ENCODE measurements at regions not wholly inside any gene's neighbourhood (a gene's known extent, or its start where the extent isn't known, plus 50 kb on each side); places are given as distances from the start of the nearest gene placed in this dataset.

DNA sequence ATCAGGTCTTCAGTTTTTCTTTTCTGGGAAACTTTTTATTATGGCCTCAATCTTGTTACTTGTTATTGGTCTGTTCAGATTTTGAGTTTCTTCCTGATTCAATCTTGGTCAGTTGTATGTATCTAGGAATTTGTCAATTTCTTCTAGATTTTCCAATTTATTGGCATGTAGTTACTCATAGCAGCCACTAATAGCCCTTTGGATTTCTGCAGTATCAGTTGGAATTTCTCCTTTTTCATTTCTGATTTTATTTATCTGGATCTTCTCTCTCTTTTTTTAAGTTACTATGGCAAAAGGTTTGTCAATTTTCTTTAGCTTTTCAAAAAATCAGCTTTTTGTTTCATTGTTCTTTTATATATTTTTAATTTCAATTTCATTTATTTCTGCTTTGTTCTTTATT is 419.6 kb upstream of the KIRREL3 start:
- no peaks in the 10 kb centered on the region for H3K27me3 ChIP-seq (ENCODE audit: control insufficient read depth, insufficient read depth, low read length, poor library complexity, severe bottlenecking)
- no peaks in the 10 kb centered on the region for H3K36me3 Mint-ChIP-seq (ENCODE audit: low read depth)
- H3K4me1 ChIP-seq (ENCODE audit: control insufficient read depth, insufficient read depth, low read length) = no peaks in the 10 kb centered on the region
- TF ChIP-seq, protein P1, sequence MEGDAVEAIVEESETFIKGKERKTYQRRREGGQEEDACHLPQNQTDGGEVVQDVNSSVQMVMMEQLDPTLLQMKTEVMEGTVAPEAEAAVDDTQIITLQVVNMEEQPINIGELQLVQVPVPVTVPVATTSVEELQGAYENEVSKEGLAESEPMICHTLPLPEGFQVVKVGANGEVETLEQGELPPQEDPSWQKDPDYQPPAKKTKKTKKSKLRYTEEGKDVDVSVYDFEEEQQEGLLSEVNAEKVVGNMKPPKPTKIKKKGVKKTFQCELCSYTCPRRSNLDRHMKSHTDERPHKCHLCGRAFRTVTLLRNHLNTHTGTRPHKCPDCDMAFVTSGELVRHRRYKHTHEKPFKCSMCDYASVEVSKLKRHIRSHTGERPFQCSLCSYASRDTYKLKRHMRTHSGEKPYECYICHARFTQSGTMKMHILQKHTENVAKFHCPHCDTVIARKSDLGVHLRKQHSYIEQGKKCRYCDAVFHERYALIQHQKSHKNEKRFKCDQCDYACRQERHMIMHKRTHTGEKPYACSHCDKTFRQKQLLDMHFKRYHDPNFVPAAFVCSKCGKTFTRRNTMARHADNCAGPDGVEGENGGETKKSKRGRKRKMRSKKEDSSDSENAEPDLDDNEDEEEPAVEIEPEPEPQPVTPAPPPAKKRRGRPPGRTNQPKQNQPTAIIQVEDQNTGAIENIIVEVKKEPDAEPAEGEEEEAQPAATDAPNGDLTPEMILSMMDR (conservative IDR thresholded peaks at IDR 0.05) = peak; percentile 56
- H3K27me3 Mint-ChIP-seq (ENCODE audit: insufficient read depth) = no peaks in the 10 kb centered on the region
- H3K4me1 Mint-ChIP-seq = no peaks in the 10 kb centered on the region
- H3K9me3 Mint-ChIP-seq = no peaks in the 10 kb centered on the region
- no peak overlapping the region for H3K27ac ChIP-seq (ENCODE audit: low read depth, low read length)
- no peak overlapping the region for H3K4me3 ChIP-seq (ENCODE audit: low read length)
- no peak overlapping the region for H3K4me3 Mint-ChIP-seq
- H3K27ac Mint-ChIP-seq = no peak overlapping the region
- H3K36me3 ChIP-seq (ENCODE audit: control insufficient read depth, insufficient read depth, low read length) = no peaks in the 10 kb centered on the region
- no peak overlapping the region for H3K9ac ChIP-seq (ENCODE audit: extremely low read depth, low read length, poor library complexity, severe bottlenecking)
- no peaks in the 10 kb centered on the region for H3K9me3 ChIP-seq (ENCODE audit: control insufficient read depth, low read length)
- no peak for DNase-seq

GRCh38 chr11:127412722-127413380 is 412.3 kb upstream of the KIRREL3 start:
- H3K27ac ChIP-seq (ENCODE audit: low read depth, low read length) = no peak overlapping the region

DNA sequence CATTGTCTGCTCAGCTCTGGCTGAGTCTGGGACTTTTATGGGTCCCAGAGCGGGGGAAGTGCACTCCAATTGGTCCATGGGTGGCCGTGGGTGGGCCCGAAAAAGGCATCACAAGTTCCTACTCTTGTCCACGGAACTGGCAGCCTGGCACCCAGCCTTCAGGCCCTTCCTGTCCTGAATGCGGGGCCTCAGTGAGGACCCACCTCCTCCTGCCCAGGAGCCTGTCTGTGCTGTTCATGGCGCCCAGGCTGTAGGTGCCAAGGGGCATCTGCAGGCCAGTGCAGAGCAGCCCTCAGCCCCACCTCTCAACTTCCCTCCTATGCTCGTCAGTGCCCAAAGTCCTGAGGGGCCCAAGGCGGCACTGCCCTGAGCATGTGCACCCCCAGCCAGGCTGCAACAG is 411.7 kb upstream of the KIRREL3 start:
- H3K9ac ChIP-seq (ENCODE audit: extremely low read depth, low read length, poor library complexity, severe bottlenecking) = no peak overlapping the region
- H3K27ac ChIP-seq (ENCODE audit: low read depth, low read length) = no peak overlapping the region
- H3K4me1 Mint-ChIP-seq = peaks cover 6% of the 10 kb centered on the region
- no peak for DNase-seq
- WGBS, 2 experiments (ENCODE audit: insufficient coverage in 1 of 2, insufficient read length in 1 of 2) = 95% methylated on average over 4 to 8 of the region's 8 CpGs
- H3K4me3 ChIP-seq (ENCODE audit: low read length) = no peak overlapping the region
- no peak overlapping the region for H3K4me3 Mint-ChIP-seq
- no peaks in the 10 kb centered on the region for H3K4me1 ChIP-seq (ENCODE audit: control insufficient read depth, insufficient read depth, low read length)
- TF ChIP-seq, protein P1 (conservative IDR thresholded peaks at IDR 0.05) = no peak
- H3K36me3 Mint-ChIP-seq (ENCODE audit: low read depth) = peaks cover 5% of the 10 kb centered on the region
- peaks cover 15% of the 10 kb centered on the region for H3K9me3 Mint-ChIP-seq
- H3K36me3 ChIP-seq (ENCODE audit: control insufficient read depth, insufficient read depth, low read length) = no peaks in the 10 kb centered on the region
- H3K27ac Mint-ChIP-seq = no peak overlapping the region
- no peaks in the 10 kb centered on the region for H3K27me3 Mint-ChIP-seq (ENCODE audit: insufficient read depth)
- H3K9me3 ChIP-seq (ENCODE audit: control insufficient read depth, low read length) = peaks cover 17% of the 10 kb centered on the region
- H3K27me3 ChIP-seq (ENCODE audit: control insufficient read depth, insufficient read depth, low read length, poor library complexity, severe bottlenecking) = no peaks in the 10 kb centered on the region

More at GRCh38 chr11:127412722-127413380, 412.3 kb upstream of the KIRREL3 start:
- no peak for DNase-seq
- TF ChIP-seq, protein P1 (conservative IDR thresholded peaks at IDR 0.05) = peak; percentile 26
- Histone ChIP-seq H3K36me3 (ENCODE audit: control insufficient read depth, insufficient read depth, low read length) (no peaks in the 10 kb centered on the region), H3K4me1 (ENCODE audit: control insufficient read depth, insufficient read depth, low read length) (no peaks in the 10 kb centered on the region), H3K9me3 (ENCODE audit: control insufficient read depth, low read length) (peaks cover 17% of the 10 kb centered on the region), H3K9ac (ENCODE audit: extremely low read depth, low read length, poor library complexity, severe bottlenecking) (no peak overlapping the region), H3K4me3 (ENCODE audit: low read length) (no peak overlapping the region), H3K27me3 (ENCODE audit: control insufficient read depth, insufficient read depth, low read length, poor library complexity, severe bottlenecking) (no peaks in the 10 kb centered on the region)
- Mint-ChIP-seq H3K9me3 (peaks cover 15% of the 10 kb centered on the region), H3K36me3 (ENCODE audit: low read depth) (peaks cover 5% of the 10 kb centered on the region), H3K27me3 (ENCODE audit: insufficient read depth) (no peaks in the 10 kb centered on the region), H3K4me3 (no peak overlapping the region), H3K4me1 (peaks cover 6% of the 10 kb centered on the region), H3K27ac (no peak overlapping the region)
- WGBS, 2 experiments (ENCODE audit: insufficient coverage in 1 of 2, insufficient read length in 1 of 2) = 90 to 100% methylated on average over 3 to 11 of the region's 11 CpGs
